ENCODE measurements at regions not wholly inside any gene's neighbourhood (a gene's known extent, or its start where the extent isn't known, plus 50 kb on each side); places are given as distances from the start of the nearest gene placed in this dataset.

- ChIA-PET CTCF (no interaction called here), POLR2A (no interaction called here)
- Histone ChIP-seq H3K9me3 (ENCODE audit: control extremely low read depth in 1 of 3, control insufficient read depth in 2 of 3, insufficient read depth in 1 of 3, low read length in 2 of 3) (no peaks in the 10 kb centered on the region), H3K9ac (ENCODE audit: low read length) (no peak overlapping the region), H2AFZ (ENCODE audit: insufficient read depth, low read depth, low read length, poor library complexity, severe bottlenecking) (no peak overlapping the region), H3K4me2 (replicated peaks; ENCODE audit: low read depth, low read length, poor library complexity, severe bottlenecking) (no peak overlapping the region), H4K20me1 (ENCODE audit: control insufficient read depth, insufficient read depth, low read length, poor library complexity, severe bottlenecking) (no peaks in the 10 kb centered on the region), H3K36me3 (replicated peaks in 1 of 2; ENCODE audit: control extremely low read depth in 1 of 2, control insufficient read depth in 1 of 2, extremely low read depth in 1 of 2, insufficient read depth in 2 of 2, low read length in 1 of 2) (no peaks in the 10 kb centered on the region), H3K4me1 (ENCODE audit: control insufficient read depth in 2 of 2, insufficient read depth in 2 of 2, low read length in 2 of 2) (no peaks in the 10 kb centered on the region), H3K27ac (ENCODE audit: low read length in 2 of 2) (no peak overlapping the region), H3K27me3 (replicated peaks in 1 of 4; ENCODE audit: control extremely low read depth in 1 of 4, control insufficient read depth in 3 of 4, insufficient read depth in 4 of 4, low read length in 3 of 4) (no peaks in the 10 kb centered on the region), H3K79me2 (ENCODE audit: control insufficient read depth, insufficient read depth, low read length) (no peaks in the 10 kb centered on the region), H3K4me3 (ENCODE audit: control extremely low read depth in 1 of 5, extremely low read depth in 1 of 5, insufficient read depth in 1 of 5, low read depth in 2 of 5, low read length in 4 of 5) (no peak overlapping the region)
- no CpG with 5 or more reads among the region's 2 CpGs for WGBS (ENCODE audit: insufficient coverage)
- Mint-ChIP-seq H3K9me3 (ENCODE audit: insufficient read depth) (no peaks in the 10 kb centered on the region), H3K4me3 (no peak overlapping the region), H3K27ac (no peak overlapping the region), H3K4me1 (no peaks in the 10 kb centered on the region), H3K27me3 (no peaks in the 10 kb centered on the region)
- no peak for TF ChIP-seq EZH2 (IDR thresholded peaks at IDR 0.05; ENCODE audit: borderline replicate concordance, insufficient read depth, low read depth, low read length, poor library complexity, severe bottlenecking)
- no peak for TF ChIP-seq CTCF (IDR thresholded peaks at IDR 0.05)
- DNase-seq: no peak
- ATAC-seq (ENCODE audit: low read depth): no peak
- intact Hi-C loops (cut with micrococcal nuclease): no loop called here
Observed at GRCh38 chr1:104264521-104264920, 514.8 kb downstream of the AMY1C start.

- ATAC-seq (ENCODE audit: low read depth) (no peak), DNase-seq (no peak)
- H3K27ac Mint-ChIP-seq: no peak overlapping the region
- Histone ChIP-seq H3K9me3 (ENCODE audit: control extremely low read depth in 1 of 3, control insufficient read depth in 2 of 3, insufficient read depth in 1 of 3, low read length in 2 of 3) (no peaks in the 10 kb centered on the region), H3K4me1 (ENCODE audit: control insufficient read depth in 2 of 2, insufficient read depth in 2 of 2, low read length in 2 of 2) (no peaks in the 10 kb centered on the region), H3K27ac (ENCODE audit: low read length in 2 of 2) (no peak overlapping the region), H3K9ac (ENCODE audit: low read length) (no peak overlapping the region), H4K20me1 (ENCODE audit: control insufficient read depth, insufficient read depth, low read length, poor library complexity, severe bottlenecking) (no peaks in the 10 kb centered on the region), H2AFZ (ENCODE audit: insufficient read depth, low read depth, low read length, poor library complexity, severe bottlenecking) (no peak overlapping the region), H3K27me3 (replicated peaks in 1 of 4; ENCODE audit: control extremely low read depth in 1 of 4, control insufficient read depth in 3 of 4, insufficient read depth in 4 of 4, low read length in 3 of 4) (no peaks in the 10 kb centered on the region), H3K4me2 (replicated peaks; ENCODE audit: low read depth, low read length, poor library complexity, severe bottlenecking) (no peak overlapping the region), H3K4me3 (ENCODE audit: control extremely low read depth in 1 of 5, extremely low read depth in 1 of 5, insufficient read depth in 1 of 5, low read depth in 2 of 5, low read length in 4 of 5) (no peak overlapping the region), H3K79me2 (ENCODE audit: control insufficient read depth, insufficient read depth, low read length) (no peaks in the 10 kb centered on the region), H3K36me3 (replicated peaks in 1 of 2; ENCODE audit: control extremely low read depth in 1 of 2, control insufficient read depth in 1 of 2, extremely low read depth in 1 of 2, insufficient read depth in 2 of 2, low read length in 1 of 2) (no peaks in the 10 kb centered on the region)
- TF ChIP-seq EZH2 (IDR thresholded peaks at IDR 0.05; ENCODE audit: borderline replicate concordance, insufficient read depth, low read depth, low read length, poor library complexity, severe bottlenecking) (no peak), CTCF (IDR thresholded peaks at IDR 0.05) (no peak)
- CTCF ChIA-PET: no interaction called here
- no peak overlapping the region for H3K4me3 Mint-ChIP-seq
- H3K27me3 Mint-ChIP-seq: no peaks in the 10 kb centered on the region
- POLR2A ChIA-PET: no interaction called here
- H3K9me3 Mint-ChIP-seq (ENCODE audit: insufficient read depth): no peaks in the 10 kb centered on the region
- 92% methylated on average over 2 of the region's 4 CpGs for WGBS (ENCODE audit: insufficient coverage)
- no peaks in the 10 kb centered on the region for H3K4me1 Mint-ChIP-seq
- intact Hi-C loops (cut with micrococcal nuclease): no loop called here
Observed at GRCh38 chr1:104265163-104265562, 515.5 kb downstream of the AMY1C start.
